GM18519 (cell line): ENCODE measurements at regions not wholly inside any gene's neighbourhood (a gene's known extent, or its start where the extent isn't known, plus 50 kb on each side); places are given as distances from the start of the nearest gene placed in this dataset.
"Not testable (repeated sequence)": the region's sequence is repeated elsewhere in the genome, so short reads cannot be mapped to it uniquely, and the experiment has no call there.

Experiments used
- ATAC-seq: cut with Tn5 transposase; IDR thresholded peaks from one replicate; pipeline ENCODE4 v1.9.1; 2021; ENCODE audit warnings: mild to moderate bottlenecking, moderate library complexity; ENCODE audit not compliant: unreplicated experiment, low FRiP score

GRCh38 chr9:1115370-1115769 lies 65.2 kb downstream of the DMRT2 start:
- no peak for ATAC-seq

GRCh38 chr9:1117439-1117838 lies 67.3 kb downstream of the DMRT2 start:
- ATAC-seq = no peak

- ATAC-seq = no peak
Measured at GRCh38 chr9:1120500-1121165, 70.5 kb downstream of the DMRT2 start.

- no peak for ATAC-seq
Measured at GRCh38 chr9:1125741-1126140, 75.6 kb downstream of the DMRT2 start.

GRCh38 chr9:1128046-1128445 lies 77.9 kb downstream of the DMRT2 start:
- ATAC-seq = no peak

- no peak for ATAC-seq
Measured at GRCh38 chr9:1129382-1129781, 79.2 kb downstream of the DMRT2 start.

- ATAC-seq = no peak
Measured at GRCh38 chr9:1140057-1140456, 89.9 kb downstream of the DMRT2 start.

- ATAC-seq = no peak
Measured at GRCh38 chr9:1151691-1152090, 101.5 kb downstream of the DMRT2 start.

GRCh38 chr9:1152171-1152570 lies 102.0 kb downstream of the DMRT2 start:
- no peak for ATAC-seq

GRCh38 chr9:1154739-1155138 lies 104.6 kb downstream of the DMRT2 start:
- no peak for ATAC-seq

- no peak for ATAC-seq
Measured at GRCh38 chr9:1155602-1156001, 105.4 kb downstream of the DMRT2 start.

GRCh38 chr9:1156794-1157550 lies 106.8 kb downstream of the DMRT2 start:
- ATAC-seq = no peak

GRCh38 chr9:1157836-1158235 lies 107.7 kb downstream of the DMRT2 start:
- ATAC-seq = no peak

GRCh38 chr9:1170918-1171317 lies 120.8 kb downstream of the DMRT2 start:
- ATAC-seq = no peak

- no peak for ATAC-seq
Measured at GRCh38 chr9:1171546-1171945, 121.4 kb downstream of the DMRT2 start.

- no peak for ATAC-seq
Measured at GRCh38 chr9:1173211-1173610, 123.1 kb downstream of the DMRT2 start.

GRCh38 chr9:1173993-1174392 lies 123.8 kb downstream of the DMRT2 start:
- no peak for ATAC-seq

- ATAC-seq = no peak
Measured at GRCh38 chr9:1179366-1179765, 129.2 kb downstream of the DMRT2 start.

- ATAC-seq = no peak
Measured at GRCh38 chr9:1184146-1184545, 134.0 kb downstream of the DMRT2 start.

GRCh38 chr9:1187137-1187536 lies 137.0 kb downstream of the DMRT2 start:
- not testable (repeated sequence) for ATAC-seq

- not testable (repeated sequence) for ATAC-seq
Measured at GRCh38 chr9:1195636-1196035, 145.5 kb downstream of the DMRT2 start.

- no peak for ATAC-seq
Measured at GRCh38 chr9:1198085-1198484, 147.9 kb downstream of the DMRT2 start.
